ENCODE measurements at regions not wholly inside any gene's neighbourhood (a gene's known extent, or its start where the extent isn't known, plus 50 kb on each side); places are given as distances from the start of the nearest gene placed in this dataset.

DNA sequence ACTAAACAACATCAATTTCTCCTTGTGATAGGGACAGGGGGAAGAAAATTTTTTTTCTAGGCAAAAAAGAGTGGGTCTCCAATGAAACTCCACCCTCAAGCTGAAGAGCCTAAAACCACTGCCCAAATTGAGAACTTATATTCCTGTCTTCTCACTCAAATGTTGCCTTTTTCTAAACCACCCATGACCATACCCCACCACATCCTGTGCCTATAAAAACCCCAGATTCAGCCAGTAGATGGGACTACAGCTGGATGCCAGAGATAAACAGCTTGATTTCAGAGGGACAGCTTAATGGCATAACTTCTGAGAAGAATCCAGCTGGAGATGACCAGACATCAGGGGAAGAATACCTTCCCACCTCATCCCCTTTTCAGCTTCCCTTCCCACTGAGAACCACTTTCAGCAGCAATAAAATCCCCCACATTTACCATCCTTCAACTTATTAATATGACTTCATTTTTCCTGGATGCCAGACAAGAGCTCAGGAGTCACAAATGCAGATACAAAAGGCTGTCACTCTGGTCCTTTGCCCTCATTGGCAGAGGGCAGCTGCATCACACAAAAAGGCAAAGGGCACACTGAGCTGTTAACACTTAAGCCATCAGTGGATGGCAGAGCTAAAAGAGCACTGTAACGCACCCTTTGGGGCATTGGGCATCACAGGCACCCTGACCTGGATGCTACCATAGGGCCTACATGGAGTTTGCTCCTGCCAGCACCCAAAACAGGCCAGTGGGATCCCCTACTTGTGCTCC lies 972.5 kb upstream of the CTNND2 start:
- no peak for TF ChIP-seq POLR2A (IDR thresholded peaks at IDR 0.05)
- TF ChIP-seq, protein P1, sequence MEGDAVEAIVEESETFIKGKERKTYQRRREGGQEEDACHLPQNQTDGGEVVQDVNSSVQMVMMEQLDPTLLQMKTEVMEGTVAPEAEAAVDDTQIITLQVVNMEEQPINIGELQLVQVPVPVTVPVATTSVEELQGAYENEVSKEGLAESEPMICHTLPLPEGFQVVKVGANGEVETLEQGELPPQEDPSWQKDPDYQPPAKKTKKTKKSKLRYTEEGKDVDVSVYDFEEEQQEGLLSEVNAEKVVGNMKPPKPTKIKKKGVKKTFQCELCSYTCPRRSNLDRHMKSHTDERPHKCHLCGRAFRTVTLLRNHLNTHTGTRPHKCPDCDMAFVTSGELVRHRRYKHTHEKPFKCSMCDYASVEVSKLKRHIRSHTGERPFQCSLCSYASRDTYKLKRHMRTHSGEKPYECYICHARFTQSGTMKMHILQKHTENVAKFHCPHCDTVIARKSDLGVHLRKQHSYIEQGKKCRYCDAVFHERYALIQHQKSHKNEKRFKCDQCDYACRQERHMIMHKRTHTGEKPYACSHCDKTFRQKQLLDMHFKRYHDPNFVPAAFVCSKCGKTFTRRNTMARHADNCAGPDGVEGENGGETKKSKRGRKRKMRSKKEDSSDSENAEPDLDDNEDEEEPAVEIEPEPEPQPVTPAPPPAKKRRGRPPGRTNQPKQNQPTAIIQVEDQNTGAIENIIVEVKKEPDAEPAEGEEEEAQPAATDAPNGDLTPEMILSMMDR (IDR thresholded peaks at IDR 0.05) = no peak

Measured in body of pancreas (tissue), 4 donors.